WERI-Rb-1 (cell line): ENCODE measurements at regions not wholly inside any gene's neighbourhood (a gene's known extent, or its start where the extent isn't known, plus 50 kb on each side); places are given as distances from the start of the nearest gene placed in this dataset.
"Not testable (repeated sequence)": the region's sequence is repeated elsewhere in the genome, so short reads cannot be mapped to it uniquely, and the experiment has no call there.

Source experiments
- DNase-seq: peaks from one replicate; pipeline ENCODE4 v3.0.0-alpha.2; 2020
- H3K27ac ChIP-seq: fragments of 250-450 bp; sonication (Bioruptor Pico); 2 replicates; pipeline ENCODE4 v1.5.1; 2020; ENCODE audit warnings: mild to moderate bottlenecking, moderate library complexity
- H3K27me3 ChIP-seq: fragments of 250-450 bp; sonication (Bioruptor Pico); 2 replicates; pipeline ENCODE4 v1.5.1; 2021; ENCODE audit warnings: mild to moderate bottlenecking, low read depth, moderate library complexity; ENCODE audit not compliant: insufficient read depth, severe bottlenecking
- H3K36me3 ChIP-seq: fragments of 250-450 bp; sonication (Bioruptor Pico); 2 replicates; pipeline ENCODE4 v1.5.1; 2020; ENCODE audit warnings: mild to moderate bottlenecking, moderate library complexity
- H3K4me3 ChIP-seq: 2 replicates; pipeline ENCODE4 v1.5.1; 2011; ENCODE audit warnings: low read depth, mild to moderate bottlenecking, control low read depth, low read length
- H3K9me3 ChIP-seq: fragments of 250-450 bp; sonication (Bioruptor Pico); 2 replicates; pipeline ENCODE4 v1.5.1; 2021; ENCODE audit warnings: mild to moderate bottlenecking, moderate library complexity; ENCODE audit not compliant: severe bottlenecking
- TF ChIP-seq, protein P1 (sequence below): IDR thresholded peaks from 2 replicates; pipeline ENCODE4 v1.5.1; 2011; ENCODE audit warnings: low read depth, mild to moderate bottlenecking, control low read depth, inconsistent platforms, low read length

DNA sequence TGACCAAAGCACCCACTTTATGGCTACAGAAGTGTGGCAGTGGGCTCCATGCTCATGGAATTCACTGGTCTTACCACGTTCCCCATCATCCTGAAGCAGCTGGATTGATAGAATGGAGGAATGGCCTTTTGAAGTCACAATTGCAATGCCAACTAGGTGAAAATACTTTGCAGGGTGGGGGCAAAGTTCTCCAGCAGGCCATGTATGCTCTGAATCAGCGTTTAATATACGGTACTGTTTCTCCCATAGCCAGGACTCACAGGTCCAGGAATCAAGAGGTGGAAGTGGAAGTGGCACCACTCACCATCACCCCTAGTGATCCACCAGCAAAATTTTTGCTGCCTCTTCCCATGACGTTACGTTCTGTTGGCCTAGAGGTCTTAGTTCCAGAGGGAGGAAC lies 60.5 kb upstream of the GMDS start:
- peaks cover 12% of the 10 kb centered on the region for H3K9me3 ChIP-seq
- no peak for DNase-seq
- H3K36me3 ChIP-seq: no peaks in the 10 kb centered on the region
- TF ChIP-seq, protein P1, sequence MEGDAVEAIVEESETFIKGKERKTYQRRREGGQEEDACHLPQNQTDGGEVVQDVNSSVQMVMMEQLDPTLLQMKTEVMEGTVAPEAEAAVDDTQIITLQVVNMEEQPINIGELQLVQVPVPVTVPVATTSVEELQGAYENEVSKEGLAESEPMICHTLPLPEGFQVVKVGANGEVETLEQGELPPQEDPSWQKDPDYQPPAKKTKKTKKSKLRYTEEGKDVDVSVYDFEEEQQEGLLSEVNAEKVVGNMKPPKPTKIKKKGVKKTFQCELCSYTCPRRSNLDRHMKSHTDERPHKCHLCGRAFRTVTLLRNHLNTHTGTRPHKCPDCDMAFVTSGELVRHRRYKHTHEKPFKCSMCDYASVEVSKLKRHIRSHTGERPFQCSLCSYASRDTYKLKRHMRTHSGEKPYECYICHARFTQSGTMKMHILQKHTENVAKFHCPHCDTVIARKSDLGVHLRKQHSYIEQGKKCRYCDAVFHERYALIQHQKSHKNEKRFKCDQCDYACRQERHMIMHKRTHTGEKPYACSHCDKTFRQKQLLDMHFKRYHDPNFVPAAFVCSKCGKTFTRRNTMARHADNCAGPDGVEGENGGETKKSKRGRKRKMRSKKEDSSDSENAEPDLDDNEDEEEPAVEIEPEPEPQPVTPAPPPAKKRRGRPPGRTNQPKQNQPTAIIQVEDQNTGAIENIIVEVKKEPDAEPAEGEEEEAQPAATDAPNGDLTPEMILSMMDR: no peak
- no peak overlapping the region for H3K4me3 ChIP-seq
- no peak overlapping the region for H3K27ac ChIP-seq
- H3K27me3 ChIP-seq: no peaks in the 10 kb centered on the region

DNA sequence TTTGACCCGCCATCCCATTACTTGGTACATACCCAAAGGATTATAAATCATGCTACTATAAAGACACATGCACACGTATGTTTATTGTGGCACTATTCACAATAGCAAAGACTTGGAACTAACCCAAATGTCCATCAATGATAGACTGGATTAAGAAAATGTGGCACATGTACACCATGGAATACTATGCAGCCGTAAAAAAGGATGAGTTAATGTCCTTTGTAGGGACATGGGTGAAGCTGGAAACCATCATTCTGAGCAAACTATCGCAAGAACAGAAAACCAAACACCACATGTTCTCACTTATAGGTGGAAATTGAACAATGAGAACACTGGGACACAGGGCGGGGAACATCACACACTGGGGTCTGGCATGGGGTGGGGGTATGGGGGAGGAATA lies 57.1 kb upstream of the GMDS start:
- DNase-seq: not testable (repeated sequence)

DNA sequence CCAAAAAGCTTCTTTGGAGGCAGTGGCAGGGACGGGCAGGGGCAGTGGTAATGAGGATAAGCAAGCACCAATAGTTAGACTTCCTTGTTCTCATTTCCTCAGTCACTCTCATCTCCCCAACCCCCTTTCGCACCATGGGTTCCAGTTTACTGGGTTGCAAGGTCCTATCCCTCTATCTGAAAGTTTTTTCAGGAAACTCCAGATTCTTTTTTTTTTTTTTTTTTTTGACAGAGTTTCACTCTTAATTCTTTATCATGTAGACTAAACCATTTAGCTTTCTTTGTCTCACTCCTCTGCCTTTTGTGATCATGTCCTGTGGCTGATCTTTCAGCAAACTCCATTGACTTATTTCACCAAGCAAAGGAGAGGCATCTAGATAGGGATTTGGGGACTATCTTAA lies 51.4 kb upstream of the GMDS start:
- H3K27ac ChIP-seq: no peak overlapping the region
- no peaks in the 10 kb centered on the region for H3K36me3 ChIP-seq
- DNase-seq: no peak
- peaks cover 10% of the 10 kb centered on the region for H3K9me3 ChIP-seq
- no peaks in the 10 kb centered on the region for H3K27me3 ChIP-seq
- TF ChIP-seq, protein P1: no peak
- no peak overlapping the region for H3K4me3 ChIP-seq

More for the DNA sequence above, 57.1 kb upstream of the GMDS start:
- peaks cover 16% of the 10 kb centered on the region for H3K9me3 ChIP-seq
- not testable (repeated sequence) for H3K27me3 ChIP-seq, H3K27ac ChIP-seq, H3K36me3 ChIP-seq, H3K4me3 ChIP-seq
